DMS 273 (cell line): ENCODE measurements at regions not wholly inside any gene's neighbourhood (a gene's known extent, or its start where the extent isn't known, plus 50 kb on each side); places are given as distances from the start of the nearest gene placed in this dataset.
A peak's percentile ranks its signal among the peaks of the same experiment; 100 is the strongest.

Experiments
- DNase-seq: peaks from one replicate; lab custom pipeline; 2025; ENCODE audit not compliant: unreplicated experiment; lab: John Stamatoyannopoulos, UW

- DNase-seq: peak; percentile 52
These were observed 52.4 kb upstream of the UPP2 start for GRCh38 chr2:158049129-158049855.

- DNase-seq: no peak
These were observed 53.3 kb upstream of the UPP2 start for GRCh38 chr2:158048327-158048726.

GRCh38 chr2:158047156-158047611 lies 54.5 kb upstream of the UPP2 start:
- peak; percentile 92 for DNase-seq

- peak; percentile 54 for DNase-seq
These were observed 55.4 kb upstream of the UPP2 start for GRCh38 chr2:158046121-158046880.

- peak; percentile 74 for DNase-seq
These were observed 56.3 kb upstream of the UPP2 start for GRCh38 chr2:158045362-158045761.

- DNase-seq: peak; percentile 90
These were observed 58.3 kb upstream of the UPP2 start for GRCh38 chr2:158043181-158043948.

GRCh38 chr2:158042666-158043065 lies 59.0 kb upstream of the UPP2 start:
- DNase-seq: no peak

- DNase-seq: peak; percentile 70
These were observed 59.4 kb upstream of the UPP2 start for GRCh38 chr2:158042245-158042644.

GRCh38 chr2:158041400-158041799 lies 60.3 kb upstream of the UPP2 start:
- DNase-seq: peak; percentile 41

- DNase-seq: no peak
These were observed 62.8 kb upstream of the UPP2 start for GRCh38 chr2:158038901-158039300.

- peak; percentile 86 for DNase-seq
These were observed 67.3 kb upstream of the UPP2 start for GRCh38 chr2:158034198-158034866.

- no peak for DNase-seq
These were observed 70.3 kb upstream of the UPP2 start for GRCh38 chr2:158031371-158031770.

- no peak for DNase-seq
These were observed 76.2 kb upstream of the UPP2 start for GRCh38 chr2:158025255-158025996.

GRCh38 chr2:158024288-158024898 lies 77.3 kb upstream of the UPP2 start:
- DNase-seq: peak; percentile 80

GRCh38 chr2:158022888-158023287 lies 78.8 kb upstream of the UPP2 start:
- DNase-seq: no peak

- peak; percentile 21 for DNase-seq
These were observed 80.5 kb upstream of the UPP2 start for GRCh38 chr2:158021226-158021625.

GRCh38 chr2:158015428-158016076 lies 86.1 kb upstream of the UPP2 start:
- no peak for DNase-seq

- no peak for DNase-seq
These were observed 87.8 kb upstream of the UPP2 start for GRCh38 chr2:158013891-158014290.

- DNase-seq: no peak
These were observed 90.5 kb upstream of the UPP2 start for GRCh38 chr2:158011055-158011771.
